Endothelial cell of umbilical vein (primary cell): ENCODE measurements at regions not wholly inside any gene's neighbourhood (a gene's known extent, or its start where the extent isn't known, plus 50 kb on each side); places are given as distances from the start of the nearest gene placed in this dataset.

Source experiments
- BruUV-seq: library from RNA; stranded (reverse); fragments of 400-500 nt; replicated peaks from 2 replicates; lab custom pipeline; 2021; lab: Mats Ljungman, UMichigan
- CTCF ChIA-PET: fragments of 300-600, 350-600 bp; sonication (Branson Sonifier 250); formaldehyde crosslinking; loops from one replicate; lab custom pipeline; 2021; ENCODE audit warnings: antibody characterized with exemption, inconsistent platforms; lab: Charles Lee
- POLR2A ChIA-PET: fragments of 300-600, 350-600 bp; sonication (Branson Sonifier 250); formaldehyde crosslinking; loops from one replicate; lab custom pipeline; 2021; ENCODE audit warnings: antibody characterized with exemption, inconsistent platforms; lab: Charles Lee
- DNase-seq: peaks from one replicate; pipeline ENCODE4 v3.0.0-alpha.2; 2011; ENCODE audit warnings: low read depth, low spot score
- FAIRE-seq: peaks from 2 replicates; lab custom pipeline; 2011; peaks lifted over from hg19 to GRCh38; lab: Jason Lieb, UNC
- H2AFZ ChIP-seq: 2 replicates; pipeline ENCODE4 v1.6.0; 2012; ENCODE audit warnings: low read depth, low read length, control low read depth, inconsistent platforms
- H3K27ac ChIP-seq: 2 replicates; pipeline ENCODE4 v1.5.1; 2011; ENCODE audit warnings: low read depth, mild to moderate bottlenecking, control low read depth, low read length, moderate library complexity; ENCODE audit not compliant: insufficient read depth
- H3K27me3 ChIP-seq, 2 experiments: 2 replicates each; pipeline versions ENCODE4 v1.6.0 to v1.6.1; 2011; ENCODE audit warnings: low read length in 2 of 2, mixed read lengths in 1 of 2; ENCODE audit not compliant: control insufficient read depth in 2 of 2, insufficient read depth in 2 of 2
- H3K36me3 ChIP-seq, 2 experiments: 2 replicates in 1 of 2; 3 replicates in 1 of 2; pipeline ENCODE4 v1.5.1; 2011; ENCODE audit warnings: low read length in 2 of 2, mild to moderate bottlenecking in 1 of 2, moderate library complexity in 1 of 2; ENCODE audit not compliant: control insufficient read depth in 2 of 2, insufficient read depth in 2 of 2; ENCODE audit errors: extremely low read depth in 1 of 2
- H3K4me1 ChIP-seq: 3 replicates; pipeline ENCODE4 v1.5.1; 2011; ENCODE audit warnings: mild to moderate bottlenecking, low read length; ENCODE audit not compliant: control insufficient read depth, insufficient read depth; ENCODE audit errors: extremely low read depth
- H3K4me2 ChIP-seq: 2 replicates; pipeline ENCODE4 v1.6.1; 2011; ENCODE audit warnings: low read length, control low read depth, mixed read lengths; ENCODE audit not compliant: insufficient read depth
- H3K4me3 ChIP-seq, 3 experiments: fragments of 200-600 bp in 1 of 3; sonication (generic), shearing (Covaris generic) in 1 of 3; replicated peaks in 1 of 3; 2 replicates each; pipeline ENCODE4 v1.5.1; 2011 to 2016; ENCODE audit warnings: control low read depth in 3 of 3, low read length in 3 of 3, mild to moderate bottlenecking in 2 of 3, inconsistent platforms in 1 of 3, low read depth in 1 of 3, moderate library complexity in 1 of 3; ENCODE audit not compliant: insufficient read depth in 1 of 3
- H3K79me2 ChIP-seq: 2 replicates; pipeline ENCODE4 v1.6.0; 2012; ENCODE audit warnings: low read length, inconsistent platforms; ENCODE audit not compliant: control insufficient read depth, insufficient read depth
- H3K9ac ChIP-seq: replicated peaks from 2 replicates; pipeline ENCODE3; 2011; ENCODE audit warnings: low read length, control low read depth; ENCODE audit not compliant: insufficient read depth; ENCODE audit errors: extremely low read depth
- H3K9me1 ChIP-seq: replicated peaks from 3 replicates; pipeline ENCODE4 v1.6.0; 2011; ENCODE audit warnings: mild to moderate bottlenecking, low read length; ENCODE audit not compliant: control insufficient read depth, insufficient read depth; ENCODE audit errors: extremely low read depth
- H3K9me3 ChIP-seq: replicated peaks from 2 replicates; pipeline ENCODE4 v1.5.1; 2012; ENCODE audit warnings: low read length, inconsistent platforms; ENCODE audit not compliant: control insufficient read depth, insufficient read depth
- H4K20me1 ChIP-seq: replicated peaks from 2 replicates; pipeline ENCODE3; 2011; ENCODE audit warnings: mild to moderate bottlenecking, low read length; ENCODE audit not compliant: control insufficient read depth, insufficient read depth; ENCODE audit errors: extremely low read depth
- CTCF ChIP-seq, 2 donors: IDR thresholded peaks; 1 replicate in 1 of 2; 2 replicates in 1 of 2; pipeline ENCODE4 v1.5.1; 2011; ENCODE audit warnings: low read length in 2 of 2, mild to moderate bottlenecking in 2 of 2, moderate library complexity in 2 of 2, control low read depth in 1 of 2, inconsistent platforms in 1 of 2, low read depth in 1 of 2; ENCODE audit not compliant: insufficient read depth in 1 of 2; ENCODE audit errors: extremely low read depth in 1 of 2
- EZH2 ChIP-seq: IDR thresholded peaks from 2 replicates; pipeline ENCODE4 v1.6.1; 2012; ENCODE audit warnings: borderline replicate concordance, low read depth, mild to moderate bottlenecking, moderate library complexity, low read length, inconsistent platforms; ENCODE audit not compliant: severe bottlenecking
- FOS ChIP-seq: IDR thresholded peaks from 2 replicates; pipeline ENCODE4 v1.6.1; 2011; ENCODE audit warnings: mild to moderate bottlenecking, low read length, moderate library complexity, borderline replicate concordance; ENCODE audit not compliant: insufficient read depth
- GATA2 ChIP-seq: IDR thresholded peaks from 2 replicates; pipeline ENCODE4 v1.7.0; 2011; ENCODE audit warnings: low read depth, mild to moderate bottlenecking, moderate library complexity, mixed read lengths, low read length; ENCODE audit not compliant: insufficient read length, insufficient read depth
- JUN ChIP-seq: IDR thresholded peaks from 2 replicates; pipeline ENCODE4 v1.6.1; 2011; ENCODE audit warnings: borderline replicate concordance, low read depth; ENCODE audit not compliant: insufficient read length, insufficient read depth
- MAX ChIP-seq: IDR thresholded peaks from 2 replicates; pipeline ENCODE4 v1.6.1; 2011; ENCODE audit not compliant: insufficient read depth, insufficient read length
- MYC ChIP-seq: IDR thresholded peaks from one replicate; pipeline ENCODE4 v1.6.1; 2011; ENCODE audit warnings: mild to moderate bottlenecking, low read depth, low read length
- POLR2A ChIP-seq: IDR thresholded peaks from 2 replicates; pipeline ENCODE4 v1.6.1; 2012; ENCODE audit warnings: low read depth, mild to moderate bottlenecking, control low read depth, low read length
- POLR2AphosphoS5 ChIP-seq: IDR thresholded peaks from 2 replicates; pipeline ENCODE4 v1.6.1; 2012; ENCODE audit warnings: low read depth, mild to moderate bottlenecking, control low read depth, low read length, moderate library complexity; ENCODE audit not compliant: insufficient read depth
- dilution Hi-C: fragments of 300-500 bp; cut with MboI; formaldehyde crosslinking; loops from one replicate; pipeline ENCODE4 v1.15.0; 2019; ENCODE audit warnings: low sequenced_read_pairs; ENCODE audit not compliant: extremely low pct_ligation_motif_present
- intact Hi-C: fragments of 100-400 bp; cut with micrococcal nuclease; formaldehyde crosslinking; loops from one replicate; pipeline ENCODE4 v1.10.0; 2022

- H3K9ac ChIP-seq: no peak overlapping the region
- CTCF ChIA-PET: no interaction called here
- no peaks in the 10 kb centered on the region for H3K4me1 ChIP-seq
- H3K4me2 ChIP-seq: no peak overlapping the region
- no peaks in the 10 kb centered on the region for H4K20me1 ChIP-seq
- TF ChIP-seq CTCF (IDR thresholded peaks at IDR 0.05; ENCODE audit: extremely low read depth in 1 of 2, insufficient read depth in 1 of 2, low read depth in 1 of 2, low read length in 2 of 2) (no peak), FOS (no peak), EZH2 (no peak), MAX (no peak), GATA2 (no peak), POLR2A (no peak), JUN (no peak), MYC (no peak), POLR2AphosphoS5 (no peak)
- intact Hi-C loops (no loop called here), dilution Hi-C loops (no loop called here)
- H3K9me1 ChIP-seq: no peaks in the 10 kb centered on the region
- POLR2A ChIA-PET: no interaction called here
- no TSS peak for BruUV-seq
- no peaks in the 10 kb centered on the region for H3K36me3 ChIP-seq
- no peaks in the 10 kb centered on the region for H3K9me3 ChIP-seq
- H3K27me3 ChIP-seq: no peaks in the 10 kb centered on the region
- no peaks in the 10 kb centered on the region for H3K79me2 ChIP-seq
- DNase-seq (no peak), FAIRE-seq (no peak)
- no peak overlapping the region for H3K4me3 ChIP-seq
- H3K27ac ChIP-seq: no peak overlapping the region
- H2AFZ ChIP-seq: no peak overlapping the region
These were observed 191.3 kb downstream of the FGFR2 start for GRCh38 chr10:121406823-121407545.
